Activated CD4-positive, alpha-beta T cell treated with anti-CD3 and anti-CD28 coated beads, Interleukin-2, amount 50 U/mL, for 16 hours (primary cell): ENCODE measurements at regions not wholly inside any gene's neighbourhood (a gene's known extent, or its start where the extent isn't known, plus 50 kb on each side); places are given as distances from the start of the nearest gene placed in this dataset.

Source experiments
- DNase-seq: peaks from one replicate; pipeline ENCODE4 v3.0.0-alpha.2; 2020

- DNase-seq, result no peak
Measured at GRCh38 chr2:133723133-133723532, 154.9 kb upstream of the NCKAP5 start.

- DNase-seq, result no peak
Measured at GRCh38 chr2:133726973-133727372, 158.7 kb upstream of the NCKAP5 start.

DNA sequence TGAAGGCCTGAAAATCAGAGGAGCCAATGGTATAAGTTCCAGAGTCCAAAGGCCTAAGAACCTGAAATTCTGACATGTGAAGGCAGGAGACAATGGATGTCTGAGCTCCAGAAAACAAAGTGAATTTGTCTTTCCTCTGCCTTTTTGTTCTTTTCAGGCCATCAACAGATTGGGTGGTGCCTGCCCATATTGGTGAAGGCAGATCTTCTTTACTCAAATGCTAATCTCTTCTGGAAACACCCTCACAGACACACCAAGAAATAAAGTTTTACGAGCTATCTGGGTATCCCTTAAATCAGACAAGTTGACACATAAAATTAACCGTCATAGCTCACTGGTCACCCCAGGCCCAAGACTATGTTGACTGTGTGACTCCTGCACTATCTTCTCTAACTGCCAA, 163.8 kb upstream of the NCKAP5 start:
- DNase-seq, result no peak

- no peak for DNase-seq
Measured at GRCh38 chr2:133732982-133733900, 165.0 kb upstream of the NCKAP5 start.

GRCh38 chr2:133733901-133734255, 165.6 kb upstream of the NCKAP5 start:
- no peak for DNase-seq

- no peak for DNase-seq
Measured at GRCh38 chr2:133734716-133735495, 166.6 kb upstream of the NCKAP5 start.

DNA sequence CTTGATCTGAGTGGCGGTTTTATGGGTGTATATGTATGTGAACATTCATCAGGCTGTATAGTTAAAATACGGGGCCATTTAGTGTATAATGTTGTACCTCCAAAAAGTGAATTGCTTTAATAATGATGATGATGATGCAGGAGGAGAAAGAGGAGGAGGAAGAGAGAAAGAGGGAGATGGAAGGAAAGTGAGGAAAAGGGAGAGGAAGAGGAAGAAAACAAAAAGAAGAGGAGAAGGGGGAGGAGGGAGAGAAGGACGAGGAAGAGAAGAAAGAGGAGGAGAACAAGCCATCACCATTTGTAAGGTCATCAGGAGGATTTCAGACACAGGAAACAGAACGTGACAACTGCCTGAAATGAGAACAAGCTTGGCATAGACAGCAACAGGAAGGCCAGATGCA, 168.4 kb upstream of the NCKAP5 start:
- no peak for DNase-seq

GRCh38 chr2:133737242-133737993, 169.2 kb upstream of the NCKAP5 start:
- DNase-seq, result no peak

DNA sequence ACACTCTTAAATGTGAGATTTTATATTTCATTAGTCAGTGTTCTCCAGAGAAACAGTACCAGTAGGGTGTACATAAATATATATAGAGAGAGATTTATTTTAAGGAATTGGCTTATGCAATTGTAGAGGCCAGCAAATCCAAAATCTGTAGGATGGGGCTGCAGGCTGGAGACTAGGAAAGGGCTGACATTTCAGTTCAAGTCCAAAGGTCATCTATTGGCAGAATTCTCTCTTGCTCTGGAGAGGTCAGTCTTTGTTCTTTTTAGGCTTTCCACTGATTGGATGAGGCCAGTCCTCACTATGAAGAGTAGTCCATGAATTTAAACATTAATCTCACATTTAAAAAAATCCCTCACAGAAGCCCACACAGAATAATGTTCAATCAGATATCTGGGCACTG, 170.8 kb upstream of the NCKAP5 start:
- DNase-seq, result no peak

DNA sequence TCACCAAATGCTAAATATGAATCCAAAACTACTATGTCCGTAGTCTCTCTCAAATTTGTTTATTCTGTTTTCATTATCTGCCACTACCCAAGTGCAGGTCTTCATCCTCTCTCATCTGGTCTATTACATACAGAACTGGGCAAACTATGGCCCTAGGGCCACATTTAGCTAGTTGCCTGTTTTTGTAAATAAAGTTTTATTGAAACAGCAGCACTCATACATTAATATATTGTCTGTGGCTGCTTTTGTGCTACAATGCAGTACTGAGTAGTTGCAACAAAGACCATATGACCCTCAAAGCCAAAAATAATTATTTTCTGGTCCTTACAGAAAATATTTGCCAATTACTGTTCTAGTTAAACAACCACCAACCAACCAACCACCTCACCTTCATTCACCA, 172.2 kb upstream of the NCKAP5 start:
- no peak for DNase-seq

DNA sequence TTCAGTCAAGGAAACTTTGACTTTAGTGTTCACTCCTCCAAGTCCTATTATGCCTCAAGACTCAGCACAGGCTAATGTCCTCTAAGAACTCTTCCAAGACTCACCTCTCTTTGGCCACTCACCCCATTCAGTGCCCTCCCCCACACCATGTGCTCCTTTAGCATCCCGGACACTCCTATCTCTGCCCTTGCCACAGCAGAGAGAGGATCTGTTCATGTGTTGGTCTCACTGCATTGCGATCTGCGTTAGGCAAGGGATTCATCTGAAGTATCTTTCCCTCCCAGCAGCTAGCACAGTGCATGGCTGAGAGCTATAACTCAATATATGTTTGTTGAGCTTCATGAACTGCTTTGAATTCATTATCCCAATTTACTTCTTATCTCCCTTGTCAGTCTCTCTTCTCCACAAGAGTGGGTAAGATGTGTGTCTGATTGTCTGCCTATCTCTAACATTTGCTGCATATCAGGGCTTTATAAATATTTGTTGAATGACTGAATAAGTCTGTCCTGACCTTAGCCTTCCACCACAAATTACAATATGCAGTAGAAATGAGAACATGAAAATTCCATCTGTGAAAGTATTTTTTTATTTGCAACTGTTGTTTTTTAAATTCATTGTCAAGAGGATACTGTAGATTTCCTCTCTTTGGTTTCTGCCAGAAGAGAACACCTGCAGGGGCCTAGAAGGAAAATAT, 179.9 kb upstream of the NCKAP5 start:
- DNase-seq, result no peak

DNA sequence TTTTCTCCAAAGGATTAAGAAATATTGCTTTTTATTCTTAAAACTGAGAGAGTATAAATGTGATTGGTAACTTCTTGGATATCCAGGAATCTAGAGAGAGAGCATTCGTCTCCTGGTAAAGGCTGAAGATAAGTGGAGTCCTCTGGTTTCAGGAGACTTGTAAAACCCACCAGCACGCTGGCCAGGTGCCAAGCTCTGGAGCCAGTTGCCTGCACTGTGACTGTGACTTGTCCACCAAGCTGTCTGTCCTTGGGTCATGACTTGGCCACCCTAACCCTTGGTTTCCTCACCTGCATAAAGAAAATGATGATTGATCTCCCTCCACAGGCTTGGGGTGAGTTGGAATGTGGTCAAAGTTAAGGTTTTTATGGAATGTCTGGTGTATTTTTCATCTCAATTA, 185.4 kb upstream of the NCKAP5 start:
- no peak for DNase-seq

DNA sequence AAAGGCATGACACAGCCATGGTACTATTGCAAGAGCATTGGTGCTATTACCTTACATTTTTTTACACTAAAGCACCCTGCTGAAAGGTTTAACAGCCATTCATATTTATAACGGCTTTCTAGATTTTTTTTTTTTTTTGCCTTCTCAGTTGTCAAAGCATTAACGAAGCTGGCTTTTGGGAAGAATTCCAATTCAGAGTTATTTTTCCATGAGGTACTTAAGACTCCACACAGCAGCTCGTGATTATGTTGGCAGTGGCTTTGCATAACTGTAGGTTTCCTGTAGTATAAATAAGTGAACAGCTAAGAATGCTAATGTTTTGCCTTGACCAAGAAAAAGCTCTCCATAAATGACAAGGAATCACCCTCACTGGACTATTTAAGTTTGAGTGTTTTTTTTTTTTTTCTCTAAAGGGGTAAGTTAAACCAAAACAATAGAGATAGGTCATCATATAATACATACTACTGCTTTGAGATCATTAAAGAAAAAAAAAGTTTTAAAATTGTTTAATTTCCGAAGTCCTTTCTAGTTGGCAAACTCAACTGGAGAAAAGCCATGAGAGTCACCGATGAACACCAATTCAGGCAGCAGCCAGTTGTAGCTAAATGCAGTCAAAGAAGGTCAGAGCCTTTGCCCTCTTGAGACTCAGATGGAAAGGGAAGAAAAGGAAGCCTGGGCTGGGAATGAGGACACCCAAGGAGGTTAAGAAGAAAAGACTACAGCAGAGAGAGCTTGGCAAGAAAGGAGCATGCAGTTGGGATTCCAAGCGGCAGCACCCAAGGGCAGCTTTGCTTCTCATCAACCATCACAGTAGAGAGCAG, 187.4 kb upstream of the NCKAP5 start:
- DNase-seq, result no peak

DNA sequence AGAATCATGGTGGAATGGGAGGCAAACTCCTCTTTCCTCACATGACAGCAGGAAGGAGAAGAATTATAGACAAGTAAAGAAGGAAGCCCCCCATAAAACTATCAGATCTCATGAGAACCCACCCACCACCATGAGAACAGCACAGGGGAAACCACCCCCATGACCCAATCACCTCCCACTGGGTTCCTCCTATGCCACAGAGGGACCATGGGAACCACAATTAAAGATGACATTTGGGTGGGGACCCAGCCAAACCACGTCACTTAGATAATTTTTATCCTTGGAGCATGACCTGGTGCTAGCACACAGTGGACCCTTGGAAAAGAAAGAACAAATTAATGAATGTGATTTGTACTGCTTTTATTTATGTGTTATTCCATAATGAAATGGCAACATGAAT, 188.6 kb upstream of the NCKAP5 start:
- no peak for DNase-seq

- DNase-seq, result no peak
Measured at GRCh38 chr2:133760376-133760775, 192.1 kb upstream of the NCKAP5 start.

GRCh38 chr2:133765658-133766057, 197.4 kb upstream of the NCKAP5 start:
- DNase-seq, result no peak

- no peak for DNase-seq
Measured at GRCh38 chr2:133766164-133766832, 198.0 kb upstream of the NCKAP5 start.

DNA sequence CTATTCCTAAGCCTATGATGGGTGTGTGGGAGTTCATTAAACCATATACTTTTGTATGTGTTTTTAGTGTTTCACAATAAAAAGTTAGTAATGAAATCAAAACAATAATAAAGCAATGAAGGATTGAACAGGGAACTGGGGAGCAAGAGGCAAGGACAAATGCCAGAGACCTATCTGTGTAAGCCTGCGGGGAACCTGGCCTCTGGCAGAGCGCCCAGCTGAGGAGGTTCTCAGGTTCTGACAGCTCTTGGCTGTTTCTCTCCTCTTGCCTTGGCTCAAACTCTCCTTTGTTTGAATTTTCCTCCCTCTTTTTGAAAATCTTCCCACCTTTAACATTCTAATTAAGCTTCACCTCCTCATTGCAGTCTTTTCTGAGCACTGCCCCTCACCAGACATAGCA, 200.0 kb upstream of the NCKAP5 start:
- no peak for DNase-seq

GRCh38 chr2:133768658-133769435, 200.6 kb upstream of the NCKAP5 start:
- DNase-seq, result no peak

- no peak for DNase-seq
Measured at GRCh38 chr2:133773854-133774653, 205.8 kb upstream of the NCKAP5 start.
